Fibroblast of the aortic adventitia (primary cell): ENCODE measurements at regions not wholly inside any gene's neighbourhood (a gene's known extent, or its start where the extent isn't known, plus 50 kb on each side); places are given as distances from the start of the nearest gene placed in this dataset.

ENCODE experiments used
- DNase-seq: peaks from one replicate; pipeline ENCODE4 v3.0.0-alpha.2; 2010; ENCODE audit warnings: low read depth
- H3K4me3 ChIP-seq: 2 replicates; pipeline ENCODE4 v1.5.1; 2011; ENCODE audit warnings: low read depth, mild to moderate bottlenecking, control low read depth, low read length, moderate library complexity
- CTCF ChIP-seq: IDR thresholded peaks from 2 replicates; pipeline ENCODE4 v1.5.1; 2011; ENCODE audit warnings: mild to moderate bottlenecking, low read length, control low read depth, inconsistent platforms; ENCODE audit not compliant: insufficient read depth

DNA sequence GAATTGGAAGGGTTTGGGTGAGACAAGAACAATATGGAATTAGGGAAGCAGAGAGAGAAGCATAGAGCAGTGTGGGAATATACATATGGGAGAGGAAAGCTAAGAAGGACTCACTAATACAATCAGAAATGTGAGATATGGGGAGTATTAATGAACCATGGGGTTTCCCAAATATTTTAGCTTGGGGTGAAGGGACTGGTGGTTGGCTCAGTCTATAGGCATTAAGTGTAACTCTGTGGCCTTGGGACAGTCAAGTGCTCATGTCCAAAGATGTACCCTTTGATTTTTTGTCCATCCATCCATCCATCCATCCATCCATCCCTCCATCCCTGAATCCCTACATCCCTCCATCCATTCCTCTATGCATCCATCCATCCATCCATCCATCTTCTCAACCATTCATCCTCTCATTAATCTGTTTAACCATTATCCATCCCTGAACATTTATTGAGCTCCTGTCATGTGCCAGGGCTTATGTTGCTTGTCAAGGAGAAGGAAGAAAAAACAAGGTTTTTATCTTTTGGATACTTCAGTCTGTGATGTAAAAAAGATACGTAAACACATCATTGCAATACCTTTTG lies 263.4 kb upstream of the CHD6 start:
- no peak for TF ChIP-seq CTCF
- no peak overlapping the region for H3K4me3 ChIP-seq
- DNase-seq: no peak

DNA sequence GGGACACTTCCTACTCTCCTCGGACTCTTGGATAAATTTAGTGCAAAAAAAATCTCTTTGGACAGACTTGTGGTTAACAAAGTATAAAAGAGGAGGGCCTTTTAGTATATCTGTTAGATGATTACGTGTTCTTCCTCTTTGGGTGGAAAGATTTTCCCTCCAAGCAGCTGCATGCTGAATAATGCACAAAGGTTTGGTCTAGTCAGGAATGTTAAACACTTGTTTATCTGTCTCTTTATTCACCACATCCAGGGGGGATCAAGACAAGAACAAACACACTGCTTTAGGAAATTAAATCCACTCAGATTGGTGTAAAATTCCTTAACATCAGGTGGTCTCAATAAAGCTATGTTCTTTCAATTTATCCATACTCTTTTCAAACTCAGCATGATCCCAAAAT lies 260.9 kb upstream of the CHD6 start:
- no peak for DNase-seq
- H3K4me3 ChIP-seq: no peak overlapping the region
- no peak for TF ChIP-seq CTCF

GRCh38 chr20:41877911-41878310 lies 259.7 kb upstream of the CHD6 start:
- no peak overlapping the region for H3K4me3 ChIP-seq
- no peak for TF ChIP-seq CTCF
- no peak for DNase-seq

- no peak for DNase-seq
- TF ChIP-seq CTCF: no peak
- H3K4me3 ChIP-seq: no peak overlapping the region
Observed at GRCh38 chr20:41874658-41875057, 256.5 kb upstream of the CHD6 start.

GRCh38 chr20:41872930-41873329 lies 254.8 kb upstream of the CHD6 start:
- no peak for TF ChIP-seq CTCF
- no peak overlapping the region for H3K4me3 ChIP-seq
- DNase-seq: no peak

GRCh38 chr20:41870869-41871462 lies 252.8 kb upstream of the CHD6 start:
- DNase-seq: no peak
- H3K4me3 ChIP-seq: no peak overlapping the region
- no peak for TF ChIP-seq CTCF

DNA sequence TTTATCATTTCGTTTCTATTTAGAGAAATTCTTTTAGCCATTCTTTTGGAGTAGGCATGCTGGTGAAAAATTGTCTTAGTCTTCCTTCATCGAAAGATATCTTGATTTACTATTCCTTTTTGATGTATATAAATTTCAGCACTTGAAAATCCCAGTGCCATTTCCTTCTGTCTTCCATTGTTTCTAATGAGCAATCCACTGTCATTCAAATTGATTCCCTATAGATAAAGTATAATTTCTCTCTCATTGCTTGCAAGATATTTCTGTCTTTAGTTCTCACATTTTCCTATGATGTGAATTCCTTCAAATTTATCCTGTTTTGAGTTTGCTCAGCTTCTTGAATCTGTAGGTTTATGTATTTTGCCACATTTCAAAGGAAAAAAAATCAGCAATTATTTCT lies 251.1 kb upstream of the CHD6 start:
- no peak for DNase-seq
- no peak for TF ChIP-seq CTCF
- H3K4me3 ChIP-seq: no peak overlapping the region
